ENCODE measurements at regions not wholly inside any gene's neighbourhood (a gene's known extent, or its start where the extent isn't known, plus 50 kb on each side); places are given as distances from the start of the nearest gene placed in this dataset.

DNA sequence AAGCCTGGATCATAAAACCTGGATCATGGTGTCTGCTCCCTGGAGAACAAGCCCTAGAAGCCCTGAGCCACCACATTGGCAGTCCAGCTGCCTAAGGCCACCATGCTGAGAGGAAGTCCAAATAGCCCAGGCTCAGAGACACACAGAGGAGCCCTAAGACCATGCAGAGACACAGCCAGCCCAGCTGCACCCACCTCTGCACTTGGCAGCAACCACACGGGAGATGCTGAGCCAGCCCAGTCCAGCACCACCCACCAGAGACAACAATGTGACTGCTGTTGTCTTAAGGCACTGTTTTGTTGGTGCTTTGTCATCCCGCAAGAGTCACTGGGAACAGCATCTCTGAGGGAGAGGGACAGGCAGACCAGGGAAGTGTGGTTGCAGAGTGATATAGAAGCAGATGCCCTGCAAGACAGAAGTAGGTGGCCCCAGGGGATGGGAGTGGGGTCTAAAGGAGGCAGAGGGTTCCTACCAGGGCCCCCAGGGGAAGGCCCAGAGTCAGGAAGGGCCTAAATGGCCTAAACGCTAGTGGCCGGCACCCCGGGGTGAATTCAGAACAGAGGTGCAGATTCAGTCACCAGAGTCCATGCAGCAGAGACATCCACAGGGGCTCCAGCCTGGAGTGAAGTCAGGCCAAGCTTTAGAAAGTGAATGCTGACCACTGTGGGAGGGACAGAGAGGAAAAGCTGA is 105.4 kb upstream of the PRR20G start:
- DNase-seq = no peak

DNA sequence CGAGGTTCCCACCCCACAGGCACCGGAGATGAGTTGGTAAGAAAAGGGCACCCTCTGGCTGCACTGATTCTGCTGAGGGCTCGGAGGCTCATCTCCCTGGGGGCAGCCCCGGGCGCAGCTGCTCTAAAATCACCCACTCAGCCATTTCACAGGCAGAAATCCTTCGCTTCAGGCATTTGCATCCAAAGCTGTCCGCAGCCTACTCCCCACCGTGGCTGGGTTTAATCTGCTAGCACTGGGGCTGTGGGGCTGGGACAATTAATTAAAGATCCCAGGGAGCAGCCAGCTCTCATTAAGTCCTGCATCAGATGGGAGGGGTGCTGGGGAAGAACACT is 104.3 kb upstream of the PRR20G start:
- DNase-seq = no peak

DNA sequence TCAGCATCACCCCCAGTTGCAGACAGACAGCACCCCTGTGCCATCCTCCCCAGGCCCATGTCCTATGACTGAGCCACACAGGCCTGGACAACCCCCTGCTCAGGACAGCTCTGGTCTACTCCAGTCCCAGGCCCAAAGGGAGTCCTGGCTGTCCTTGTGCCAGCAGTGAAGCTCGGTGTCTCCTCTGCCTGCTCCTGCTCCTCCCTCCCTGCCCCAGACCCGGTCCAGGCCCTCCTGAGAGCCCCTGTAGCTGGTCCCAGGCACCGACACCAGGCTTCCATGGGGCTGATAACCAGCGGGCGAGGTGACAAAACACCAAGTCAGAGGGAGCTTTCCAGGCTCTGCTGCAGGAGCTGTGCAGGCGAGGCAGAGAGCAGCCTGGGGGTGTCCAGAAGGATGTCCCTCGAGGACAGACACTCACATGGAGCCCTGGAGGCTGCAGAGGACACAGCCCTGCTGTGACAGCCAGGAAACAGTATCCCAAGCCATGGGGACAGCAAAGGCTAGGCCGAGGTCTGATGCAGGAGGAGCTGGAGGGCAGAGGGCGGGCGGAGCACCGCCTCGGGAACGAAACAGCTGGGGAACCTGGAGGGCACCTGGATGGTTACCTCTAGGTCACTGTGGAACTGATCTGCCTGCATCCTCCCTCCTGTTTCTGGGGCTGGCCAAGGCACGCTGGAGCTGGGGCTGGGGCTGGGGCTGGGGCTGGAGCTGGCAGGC is 103.8 kb upstream of the PRR20G start:
- DNase-seq = no peak

DNA sequence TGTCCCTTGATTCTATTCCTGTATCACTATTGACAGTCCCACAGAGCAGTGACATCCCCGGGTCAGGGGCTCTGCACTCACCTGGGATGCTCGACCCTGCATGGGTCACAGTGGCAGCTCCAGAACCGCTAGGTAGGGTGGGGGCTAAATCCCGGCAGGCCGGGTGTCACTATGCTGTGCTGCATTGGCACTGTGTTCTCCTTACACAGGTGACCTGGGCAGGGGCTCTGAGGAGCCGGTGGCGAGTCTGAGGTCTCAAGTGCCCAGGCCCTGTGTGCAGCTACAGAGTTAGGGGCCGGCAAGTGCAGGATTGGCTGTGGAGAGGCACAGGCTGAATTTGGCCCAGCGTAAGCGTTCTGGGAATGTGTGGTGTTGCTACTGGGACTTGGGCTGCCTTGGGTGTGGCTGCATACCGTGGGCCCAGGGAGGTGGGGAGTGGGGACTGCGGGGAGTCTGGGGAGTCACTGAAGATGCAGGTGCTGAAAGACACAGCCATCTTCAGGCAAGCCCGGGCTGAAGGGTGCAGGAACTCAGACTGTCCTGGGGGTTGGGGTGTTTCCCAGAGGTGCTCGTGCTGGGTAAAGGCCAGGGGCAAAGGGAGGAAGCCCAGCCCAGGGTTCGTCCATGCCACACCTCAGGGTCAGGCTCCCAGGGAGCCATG is 102.6 kb upstream of the PRR20G start:
- DNase-seq = no peak

DNA sequence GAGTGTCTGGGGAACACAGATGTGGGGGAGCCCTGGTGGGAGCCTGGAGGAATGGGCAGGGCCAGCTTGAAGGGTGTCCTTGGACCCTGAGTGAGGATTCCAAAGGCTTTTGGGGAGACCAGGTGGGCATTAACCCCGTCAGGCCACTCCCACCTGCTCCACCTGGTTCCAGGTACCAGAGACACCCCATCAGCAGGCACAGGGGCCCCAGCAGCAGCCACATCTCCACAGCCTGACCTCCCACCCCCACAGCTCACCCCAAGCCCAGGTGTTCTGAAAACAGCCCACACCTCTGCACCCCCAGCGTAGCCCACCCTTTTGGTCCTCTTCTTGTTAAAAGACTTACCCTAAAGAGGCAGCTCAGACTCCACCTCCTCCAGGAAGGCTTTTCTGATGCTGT is 102.1 kb upstream of the PRR20G start:
- no peak for DNase-seq

GRCh38 chr3:127389420-127389819 is 101.6 kb upstream of the PRR20G start:
- DNase-seq = no peak

DNA sequence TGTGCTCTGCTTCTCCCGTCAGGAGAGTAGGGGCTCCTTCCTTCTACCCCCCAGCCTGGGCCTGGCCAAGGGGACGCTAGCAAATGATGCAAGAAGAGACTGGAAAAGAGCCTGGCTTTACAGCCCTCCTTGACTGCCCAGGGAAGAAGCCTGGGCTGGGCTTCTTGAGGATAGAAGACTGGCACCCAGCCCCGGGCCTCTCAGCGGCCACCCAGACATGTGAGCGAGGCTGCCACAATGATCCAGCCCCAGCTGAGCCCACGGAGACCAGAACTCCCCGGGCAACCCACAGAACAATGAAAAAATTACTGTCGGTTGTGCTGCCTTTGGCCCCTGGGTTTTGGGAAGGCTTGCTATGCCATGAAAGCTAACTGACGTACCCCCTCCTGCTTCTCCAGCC is 100.6 kb upstream of the PRR20G start:
- DNase-seq = no peak

DNA sequence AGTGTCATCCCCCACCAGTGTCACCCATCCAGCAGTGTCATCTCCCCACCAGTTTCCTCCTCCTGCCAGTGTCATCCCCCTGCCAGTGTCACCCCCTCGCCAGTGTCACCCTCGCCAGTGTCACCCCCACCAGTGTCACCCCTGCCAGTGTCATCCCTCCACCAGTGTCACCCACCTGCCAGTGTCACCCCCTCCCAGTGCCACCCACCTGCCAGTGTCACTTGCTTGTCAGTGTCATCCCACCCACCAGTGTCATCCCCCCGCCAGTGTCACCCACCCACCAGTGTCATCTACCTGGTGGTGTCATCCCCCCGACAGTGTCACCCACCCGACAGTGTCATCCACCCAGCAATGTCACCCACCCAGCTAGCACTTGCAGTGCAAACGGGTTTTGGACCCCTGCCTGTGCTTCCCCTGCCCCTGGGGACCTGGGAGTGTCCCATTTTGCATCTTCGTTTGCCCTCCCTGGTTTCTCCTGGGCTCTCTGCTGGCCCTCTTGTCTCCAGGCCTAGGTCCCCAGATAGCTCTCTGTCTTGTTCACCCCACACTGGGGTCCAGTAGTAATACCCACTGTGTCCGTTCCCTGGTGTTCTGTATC is 99.8 kb upstream of the PRR20G start:
- no peak for DNase-seq

DNA sequence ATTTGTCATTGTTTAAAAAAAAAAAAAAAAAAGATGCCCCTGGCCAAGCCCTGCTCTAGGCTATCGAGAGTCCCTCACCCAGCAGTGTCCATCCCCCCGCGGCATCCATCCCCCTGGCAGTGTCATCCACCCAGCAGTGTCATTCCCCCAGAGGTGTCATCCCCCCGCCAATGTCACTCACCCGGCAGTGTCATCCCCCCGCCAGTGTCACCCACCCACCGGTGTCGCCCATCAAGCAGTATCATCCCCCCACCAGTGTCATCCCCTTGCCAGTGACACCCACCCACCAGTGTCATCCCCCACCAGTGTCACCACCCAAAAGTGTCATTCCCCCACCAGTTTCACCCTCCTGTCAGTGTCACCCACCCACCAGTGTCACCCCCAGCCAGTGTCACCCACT is 99.3 kb upstream of the PRR20G start:
- DNase-seq = no peak

- DNase-seq = no peak
Observed at GRCh38 chr3:127386490-127386889, 98.6 kb upstream of the PRR20G start.

- DNase-seq = no peak
Observed at GRCh38 chr3:127385540-127385870, 97.7 kb upstream of the PRR20G start.

DNA sequence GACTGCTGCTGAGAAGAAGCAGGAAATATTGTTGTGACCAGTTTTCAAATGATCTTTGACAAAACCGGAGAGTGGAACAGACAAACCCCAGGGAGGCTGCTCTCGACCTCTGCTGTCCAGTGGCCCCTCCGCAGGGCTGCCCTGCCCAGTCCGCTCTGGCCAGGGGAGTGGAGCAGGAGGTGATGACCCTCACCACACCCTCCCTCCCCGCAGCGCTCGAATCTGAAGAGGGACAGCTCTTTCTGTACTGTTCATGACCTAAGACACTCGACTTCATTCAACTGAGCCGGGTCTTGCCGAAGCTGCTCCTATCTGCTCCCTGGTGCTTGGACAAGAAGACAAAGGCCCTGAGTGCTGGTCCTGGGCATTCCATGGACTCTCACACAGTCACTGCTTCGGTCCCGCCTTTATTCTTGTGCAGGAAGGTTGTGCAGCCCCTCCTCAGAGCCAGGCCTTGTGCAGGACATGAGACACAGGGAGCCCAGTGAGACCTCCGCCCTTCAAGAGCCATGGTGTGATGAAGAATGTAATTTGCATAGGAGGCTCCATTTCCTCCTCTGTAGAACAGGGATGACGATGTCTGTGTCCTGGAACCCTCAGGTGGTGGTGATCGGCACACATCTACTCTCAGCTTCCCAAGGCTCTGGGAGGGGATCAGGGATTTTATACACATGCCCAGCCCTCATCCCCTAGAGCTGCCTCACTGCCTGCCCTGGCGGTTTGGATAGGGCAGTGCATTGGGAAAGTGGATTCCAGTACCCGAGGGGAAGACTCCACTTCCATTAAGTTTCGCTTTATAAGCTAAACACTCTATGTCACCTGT is 97.1 kb upstream of the PRR20G start:
- no peak for DNase-seq

GRCh38 chr3:127383656-127384179 is 95.9 kb upstream of the PRR20G start:
- no peak for DNase-seq

GRCh38 chr3:127377801-127378655 is 90.2 kb upstream of the PRR20G start:
- DNase-seq = no peak

DNA sequence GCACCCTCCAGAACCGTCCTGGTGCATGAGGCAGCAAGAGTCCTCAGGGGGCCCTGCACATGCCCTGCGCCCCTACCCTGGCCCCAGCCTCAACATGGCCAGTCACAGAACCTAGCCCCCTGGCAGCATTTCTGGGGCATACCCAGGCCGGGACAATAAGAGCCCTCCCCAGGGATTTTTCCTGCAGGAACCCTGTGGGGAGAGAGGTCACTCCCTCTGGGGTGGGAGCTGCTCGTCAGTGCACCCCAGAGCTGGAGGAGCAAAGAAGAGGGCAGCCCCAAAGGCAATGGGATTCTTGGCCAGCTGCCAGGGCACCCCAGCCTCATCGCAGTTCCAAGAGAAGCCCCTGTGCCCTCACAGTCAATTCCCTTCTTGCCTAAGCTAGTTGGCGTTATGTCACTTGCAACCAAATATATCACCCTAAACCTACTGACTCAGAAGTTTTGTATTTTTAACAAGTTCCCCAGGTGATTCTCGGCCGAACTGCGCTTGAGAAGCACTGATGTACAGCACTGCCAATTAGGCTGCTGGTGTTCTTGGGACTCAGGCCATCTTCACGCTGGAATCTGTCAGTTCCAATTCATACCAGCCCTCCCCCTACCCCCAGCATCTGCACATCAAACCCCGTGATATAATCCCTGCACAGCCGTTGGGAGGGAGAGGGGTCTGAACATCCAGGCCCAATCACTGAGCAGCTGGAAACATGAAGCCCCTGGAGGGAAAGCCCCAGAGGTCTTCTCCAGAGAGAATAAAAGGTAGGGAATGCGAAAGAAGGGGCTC is 87.5 kb upstream of the PRR20G start:
- no peak for DNase-seq

GRCh38 chr3:127374086-127375010 is 86.5 kb upstream of the PRR20G start:
- no peak for DNase-seq

DNA sequence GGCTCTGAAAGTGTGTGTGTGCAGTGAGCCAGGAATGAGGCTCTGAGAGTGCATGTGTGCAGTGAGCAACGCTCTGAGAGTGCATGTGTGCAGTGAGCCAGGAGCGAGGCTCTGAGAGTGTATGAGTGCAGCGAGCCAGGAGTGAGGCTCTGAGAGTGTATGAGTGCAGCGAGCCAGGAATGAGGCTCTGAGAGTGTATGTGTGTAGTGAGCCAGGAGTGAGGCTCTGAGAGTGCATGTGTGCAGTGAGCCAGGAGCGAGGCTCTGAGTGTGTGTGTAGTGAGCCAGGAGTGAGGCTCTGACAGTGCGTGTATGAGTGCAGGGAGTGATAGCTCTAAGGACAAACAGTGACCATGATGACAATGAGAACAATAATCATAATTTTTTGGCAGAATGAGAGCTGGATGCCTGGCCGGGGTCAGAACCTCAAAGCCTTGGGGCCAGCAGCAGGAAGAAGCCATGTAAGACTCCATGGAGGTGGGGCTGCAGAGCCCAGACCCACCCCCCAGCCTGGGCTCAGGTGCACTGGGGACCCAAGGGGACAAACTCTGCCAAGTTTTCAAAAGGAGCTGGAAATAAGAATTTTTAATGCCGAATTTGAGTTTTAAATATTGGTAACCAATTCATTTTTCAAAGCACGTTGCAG is 85.7 kb upstream of the PRR20G start:
- DNase-seq = peak; percentile 71

- DNase-seq = no peak
Observed at GRCh38 chr3:127371846-127372245, 84.0 kb upstream of the PRR20G start.

GRCh38 chr3:127371334-127371733 is 83.5 kb upstream of the PRR20G start:
- no peak for DNase-seq
